ENCODE measurements at regions not wholly inside any gene's neighbourhood (a gene's known extent, or its start where the extent isn't known, plus 50 kb on each side); places are given as distances from the start of the nearest gene placed in this dataset.

DNA sequence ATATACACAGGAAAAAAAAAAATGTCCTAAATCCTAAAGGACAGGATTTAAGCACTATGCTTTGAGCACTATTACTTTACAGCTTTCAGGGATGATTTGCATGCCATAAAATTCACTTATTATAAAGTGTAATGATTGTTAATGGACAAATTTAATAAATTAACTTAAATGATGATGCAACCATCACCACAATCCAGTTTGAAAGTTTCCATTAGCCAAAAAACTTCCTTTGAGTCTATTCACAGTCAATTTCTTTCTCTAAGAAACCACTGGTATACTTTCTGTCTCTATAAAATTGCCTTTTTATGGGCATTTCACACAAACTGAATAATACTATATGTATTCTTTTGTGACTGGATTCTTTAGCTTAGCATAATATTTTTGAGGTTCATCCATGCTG, 111.1 kb upstream of the RIOK3 start:
- no peak overlapping the region for H3K27ac ChIP-seq
- TF ChIP-seq, protein P1, sequence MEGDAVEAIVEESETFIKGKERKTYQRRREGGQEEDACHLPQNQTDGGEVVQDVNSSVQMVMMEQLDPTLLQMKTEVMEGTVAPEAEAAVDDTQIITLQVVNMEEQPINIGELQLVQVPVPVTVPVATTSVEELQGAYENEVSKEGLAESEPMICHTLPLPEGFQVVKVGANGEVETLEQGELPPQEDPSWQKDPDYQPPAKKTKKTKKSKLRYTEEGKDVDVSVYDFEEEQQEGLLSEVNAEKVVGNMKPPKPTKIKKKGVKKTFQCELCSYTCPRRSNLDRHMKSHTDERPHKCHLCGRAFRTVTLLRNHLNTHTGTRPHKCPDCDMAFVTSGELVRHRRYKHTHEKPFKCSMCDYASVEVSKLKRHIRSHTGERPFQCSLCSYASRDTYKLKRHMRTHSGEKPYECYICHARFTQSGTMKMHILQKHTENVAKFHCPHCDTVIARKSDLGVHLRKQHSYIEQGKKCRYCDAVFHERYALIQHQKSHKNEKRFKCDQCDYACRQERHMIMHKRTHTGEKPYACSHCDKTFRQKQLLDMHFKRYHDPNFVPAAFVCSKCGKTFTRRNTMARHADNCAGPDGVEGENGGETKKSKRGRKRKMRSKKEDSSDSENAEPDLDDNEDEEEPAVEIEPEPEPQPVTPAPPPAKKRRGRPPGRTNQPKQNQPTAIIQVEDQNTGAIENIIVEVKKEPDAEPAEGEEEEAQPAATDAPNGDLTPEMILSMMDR (IDR thresholded peaks at IDR 0.05): no peak
- DNase-seq (ENCODE audit: low spot score): no peak
- no peak overlapping the region for H3K4me3 ChIP-seq

DNA sequence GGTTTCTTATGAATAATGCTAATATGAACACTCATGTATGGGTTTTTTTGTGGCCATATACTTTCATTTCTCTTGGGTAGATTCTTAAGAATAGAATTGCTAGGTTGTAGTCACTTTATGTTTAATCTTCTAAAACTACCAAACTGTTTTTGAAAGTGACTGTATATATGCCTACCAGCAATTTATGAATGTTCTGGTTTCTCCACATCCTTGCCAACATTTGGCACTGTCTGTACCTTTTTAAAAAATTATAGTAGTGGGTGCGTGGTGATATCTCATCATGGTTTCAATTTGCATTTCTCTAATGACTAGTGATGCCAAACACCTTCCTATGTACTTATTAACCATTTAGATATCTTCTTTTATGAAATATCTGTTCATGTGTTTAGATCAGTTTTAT, 110.6 kb upstream of the RIOK3 start:
- DNase-seq (ENCODE audit: low spot score): no peak
- no peak overlapping the region for H3K27ac ChIP-seq

GRCh38 chr18:23350188-23350587, 102.9 kb upstream of the RIOK3 start:
- TF ChIP-seq, protein P1 (IDR thresholded peaks at IDR 0.05): no peak

More for the DNA sequence above, 110.6 kb upstream of the RIOK3 start:
- H3K4me3 ChIP-seq: no peak overlapping the region
- TF ChIP-seq, protein P1 (IDR thresholded peaks at IDR 0.05): no peak

DNA sequence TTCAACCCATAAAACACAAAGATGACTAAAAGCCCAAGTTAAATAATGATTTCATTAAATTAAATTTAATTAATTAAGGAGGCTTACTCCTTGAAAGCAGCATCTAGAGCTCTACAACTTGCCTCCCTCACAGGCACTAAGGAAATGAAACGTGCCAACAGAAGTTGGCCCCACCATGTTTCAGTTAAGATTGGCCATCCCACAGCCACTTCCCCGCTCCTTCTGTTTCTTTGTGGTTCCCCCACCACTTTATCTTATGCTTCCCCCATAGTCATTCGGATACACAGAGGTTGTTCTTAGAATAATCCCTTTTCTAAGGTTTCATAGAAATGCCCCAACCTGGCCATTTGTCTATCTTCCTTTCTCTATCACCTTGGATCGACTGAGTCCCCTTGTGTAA, 101.6 kb upstream of the RIOK3 start:
- no peak overlapping the region for H3K27ac ChIP-seq
- TF ChIP-seq, protein P1 (IDR thresholded peaks at IDR 0.05): no peak
- no peak for DNase-seq (ENCODE audit: low spot score)
- H3K4me3 ChIP-seq: no peak overlapping the region

More at GRCh38 chr18:23350188-23350587, 102.9 kb upstream of the RIOK3 start:
- Histone ChIP-seq H3K27ac (no peak overlapping the region), H3K4me3 (no peak overlapping the region)
- DNase-seq (ENCODE audit: low spot score): no peak

- no peak overlapping the region for H3K27ac ChIP-seq
- TF ChIP-seq, protein P1 (IDR thresholded peaks at IDR 0.05): no peak
- DNase-seq (ENCODE audit: low spot score): no peak
- H3K4me3 ChIP-seq: no peak overlapping the region
These were observed 101.0 kb upstream of the RIOK3 start for GRCh38 chr18:23352042-23352441.

DNA sequence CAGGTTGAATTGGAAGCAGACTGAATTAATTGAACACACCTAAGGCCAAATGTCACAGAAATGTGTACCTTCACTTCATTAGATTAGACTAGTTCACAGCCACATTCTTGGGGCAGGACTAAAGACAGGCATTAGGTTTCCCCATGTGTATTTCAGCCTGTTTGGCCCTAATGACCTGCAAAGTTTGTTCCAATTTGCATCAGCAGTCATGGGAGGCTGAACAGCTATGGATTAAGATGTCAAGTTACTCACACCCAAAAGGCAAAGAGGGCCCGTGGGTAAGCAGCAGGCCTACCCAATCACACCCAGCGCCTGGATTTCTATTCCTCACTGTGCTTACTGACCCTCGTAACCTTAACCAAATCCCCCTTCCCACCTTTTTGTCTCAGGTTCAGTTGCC, 99.6 kb upstream of the RIOK3 start:
- DNase-seq (ENCODE audit: low spot score): no peak
- Histone ChIP-seq H3K27ac (no peak overlapping the region), H3K4me3 (no peak overlapping the region)
- TF ChIP-seq, protein P1 (IDR thresholded peaks at IDR 0.05): no peak

DNA sequence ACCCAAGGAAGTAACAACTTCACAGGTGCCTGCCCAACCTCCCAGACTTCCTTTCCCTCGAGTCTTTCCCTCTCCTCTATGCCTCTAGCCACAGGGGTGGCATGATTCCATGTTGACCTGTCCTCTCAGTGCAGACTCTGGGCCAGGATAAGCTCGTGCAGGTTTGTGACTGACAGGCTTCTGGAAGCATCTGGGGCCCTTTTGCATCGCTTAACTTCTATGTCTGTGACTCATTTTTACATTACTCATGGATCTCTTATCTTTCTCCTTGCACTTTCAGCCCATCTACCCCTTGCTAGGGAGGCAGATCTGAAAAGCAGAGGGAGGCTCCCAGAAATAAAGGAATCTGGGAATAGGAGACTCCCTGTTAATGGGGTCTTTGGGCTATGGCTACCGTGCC, 98.5 kb upstream of the RIOK3 start:
- Histone ChIP-seq H3K27ac (peak overlapping the region; percentile 16 to 24), H3K4me3 (no peak overlapping the region)
- no peak for DNase-seq (ENCODE audit: low spot score)
- TF ChIP-seq, protein P1 (IDR thresholded peaks at IDR 0.05): no peak
